NCI-H446 (cell line): ENCODE measurements at regions not wholly inside any gene's neighbourhood (a gene's known extent, or its start where the extent isn't known, plus 50 kb on each side); places are given as distances from the start of the nearest gene placed in this dataset.

Source experiments
- DNase-seq, 2 experiments: peaks; one replicate each; lab custom pipeline; 2025; lab: John Stamatoyannopoulos, UW

DNA sequence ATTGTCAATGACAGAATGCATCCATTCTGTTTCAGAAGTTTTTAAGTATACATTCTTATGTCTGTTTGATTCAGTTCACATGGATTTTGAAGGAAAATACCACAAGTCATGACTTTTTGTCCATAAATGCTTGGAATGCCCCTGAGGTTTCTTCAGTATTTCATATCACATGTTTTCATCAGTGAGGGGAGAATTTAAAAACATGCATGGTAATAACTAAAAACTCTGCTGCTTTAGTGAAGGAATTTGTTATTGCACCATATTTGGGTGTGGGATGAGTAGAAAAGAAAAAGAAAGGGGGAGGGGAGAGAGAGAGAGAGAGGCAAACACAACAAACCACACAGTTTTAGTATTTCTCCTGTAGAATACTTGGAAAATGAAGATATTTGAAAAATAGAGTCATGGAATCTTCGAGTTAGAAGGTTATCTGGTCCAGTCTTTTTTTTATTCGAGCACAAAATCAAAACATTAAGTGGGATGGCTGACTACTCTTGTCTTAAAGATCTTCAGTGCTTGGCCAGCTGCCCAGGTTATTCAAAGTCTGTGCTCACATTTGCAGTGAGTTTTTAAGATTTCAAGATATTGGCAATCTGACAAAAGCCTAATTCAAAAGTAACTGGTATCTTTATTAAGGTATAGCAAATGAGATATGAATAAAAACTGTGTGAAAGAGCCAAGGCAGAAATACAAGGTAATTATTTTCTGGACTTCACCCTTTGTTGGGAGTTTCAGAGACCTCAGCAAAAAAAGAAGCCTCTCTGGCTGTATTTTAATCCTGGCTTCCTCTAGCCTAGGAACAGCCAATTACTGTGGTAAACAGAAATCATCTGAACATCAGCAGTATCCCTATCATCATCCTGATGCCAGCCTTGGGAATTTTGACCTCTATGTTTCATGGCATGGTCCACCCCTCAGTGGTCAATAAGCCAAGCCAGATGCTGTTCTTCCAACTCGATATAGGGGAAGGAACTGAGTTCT, 687.9 kb upstream of the CITED2 start:
- peak in 1 of 2 experiments; percentile 46 for DNase-seq

DNA sequence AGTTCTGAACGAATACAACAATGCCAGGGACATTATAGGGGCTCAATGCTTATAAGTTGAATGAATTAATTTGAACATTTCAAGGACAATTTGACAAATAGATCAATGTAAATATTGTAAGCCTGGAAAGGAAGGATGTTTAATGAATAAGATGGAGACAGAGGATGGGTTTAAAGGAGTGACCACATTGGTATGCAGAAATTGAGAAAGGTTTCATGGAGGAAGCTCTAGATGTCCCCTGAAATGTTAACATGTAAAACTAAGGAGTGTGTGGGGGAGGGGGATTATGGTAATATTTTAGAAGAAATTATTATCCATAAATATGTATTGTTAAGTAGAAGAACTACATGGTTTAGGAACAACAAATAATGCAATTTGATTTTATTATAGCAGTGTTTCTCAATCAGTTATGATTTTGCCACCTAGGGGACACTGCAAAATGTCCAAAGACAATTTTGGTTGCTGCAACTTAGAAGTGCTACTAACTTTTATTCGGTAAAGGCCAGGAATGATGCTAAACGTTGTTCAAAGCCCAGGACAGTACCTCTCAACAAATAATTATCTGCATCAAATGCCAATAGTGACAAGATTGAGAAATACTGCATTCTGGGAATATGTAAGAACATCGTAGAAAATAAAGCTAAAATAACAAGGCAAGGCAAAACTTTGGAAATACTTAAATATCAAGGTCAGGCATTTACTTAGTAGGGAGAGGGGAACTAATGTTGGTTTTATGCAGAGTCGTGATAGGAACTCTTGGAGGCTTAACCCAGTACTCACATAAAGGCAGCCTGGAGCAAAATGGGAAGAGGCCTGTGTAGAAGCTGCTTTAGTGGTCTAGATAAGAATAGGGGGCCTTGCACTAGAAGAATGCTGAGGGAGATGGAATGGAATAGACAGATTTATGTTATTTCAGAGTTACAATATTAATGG, 686.9 kb upstream of the CITED2 start:
- DNase-seq: no peak

DNA sequence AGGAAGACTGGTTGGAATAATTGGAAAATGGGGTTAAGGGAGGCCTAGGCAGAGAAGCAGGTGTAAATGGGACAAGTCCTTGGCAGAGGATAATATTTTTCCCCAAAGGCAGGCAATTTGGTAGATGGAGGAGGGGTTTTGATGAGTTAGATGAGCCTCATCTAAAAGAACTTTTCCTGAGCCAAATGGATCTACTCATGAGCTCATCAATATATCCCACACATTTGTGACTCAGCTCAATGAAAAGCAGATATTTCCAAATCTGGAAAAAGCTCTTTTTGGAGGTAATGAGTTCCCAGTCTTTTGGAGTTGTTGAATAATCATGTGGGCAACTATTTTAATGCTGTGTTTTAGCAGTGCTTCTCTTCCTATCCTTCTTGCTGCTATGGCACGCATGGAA, 685.5 kb upstream of the CITED2 start:
- DNase-seq: no peak

DNA sequence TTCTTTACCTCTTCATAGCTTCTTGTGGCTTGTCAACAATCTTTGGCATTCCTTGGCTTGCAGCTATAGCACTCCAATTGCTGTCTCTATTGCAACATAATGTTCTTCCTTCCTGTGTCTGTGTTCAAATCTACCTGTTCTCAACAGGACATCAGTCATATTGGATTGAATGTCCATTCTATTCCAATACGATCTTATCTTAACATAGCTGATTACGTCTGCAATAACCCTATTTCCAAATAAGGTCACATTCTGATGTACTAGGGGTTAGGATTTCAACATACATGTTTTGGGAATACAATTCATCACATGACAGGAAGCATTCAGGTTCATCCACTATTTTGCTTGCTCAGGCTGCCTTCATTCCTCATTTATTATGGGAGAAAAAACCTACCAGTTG, 684.4 kb upstream of the CITED2 start:
- no peak for DNase-seq

DNA sequence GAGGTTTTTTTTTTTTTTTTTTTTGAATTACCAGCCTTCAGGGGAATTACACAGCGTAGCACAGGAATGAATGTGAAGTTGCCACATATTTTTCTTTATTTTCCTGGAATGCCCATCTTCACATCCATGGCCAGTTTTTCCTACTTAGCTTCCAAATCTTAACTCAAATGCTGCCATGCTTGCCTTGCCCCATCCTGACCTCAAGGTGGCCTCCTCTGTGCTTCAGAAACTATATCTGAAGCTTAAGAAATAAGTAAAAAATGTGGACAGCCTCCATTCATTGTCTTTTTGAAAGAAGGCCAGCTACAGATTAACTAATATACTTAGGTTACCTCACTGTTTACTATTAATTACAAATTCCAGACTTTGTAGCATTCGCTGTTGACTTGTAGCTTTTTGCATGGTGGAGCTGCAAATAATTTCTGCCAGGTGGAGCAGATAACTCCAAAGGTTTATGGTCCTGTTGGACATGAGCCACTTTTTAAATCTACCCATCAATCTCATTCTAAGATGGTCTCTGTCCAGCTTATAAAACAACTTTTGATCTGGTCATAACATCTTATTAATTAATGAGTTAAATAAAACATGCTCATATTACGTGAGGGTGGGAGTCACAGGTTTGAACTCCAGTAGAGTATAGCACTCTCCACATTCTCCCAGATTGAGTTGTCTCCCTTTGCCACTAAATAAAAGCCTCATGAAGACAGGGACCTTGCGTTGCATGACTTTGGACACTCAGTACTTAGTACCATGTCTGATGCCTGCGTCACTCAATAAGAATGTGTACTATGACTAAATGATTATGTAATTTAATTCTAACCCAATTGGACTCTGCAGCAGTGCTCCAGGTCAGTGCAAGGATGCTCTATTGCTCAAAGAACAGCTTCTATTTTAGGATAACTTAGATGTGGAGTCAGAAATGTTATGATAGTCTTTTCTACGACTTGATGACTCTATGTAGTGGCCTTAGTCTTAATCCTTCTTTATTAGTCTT, 678.6 kb upstream of the CITED2 start:
- peak in 1 of 2 experiments; percentile 41 for DNase-seq

DNA sequence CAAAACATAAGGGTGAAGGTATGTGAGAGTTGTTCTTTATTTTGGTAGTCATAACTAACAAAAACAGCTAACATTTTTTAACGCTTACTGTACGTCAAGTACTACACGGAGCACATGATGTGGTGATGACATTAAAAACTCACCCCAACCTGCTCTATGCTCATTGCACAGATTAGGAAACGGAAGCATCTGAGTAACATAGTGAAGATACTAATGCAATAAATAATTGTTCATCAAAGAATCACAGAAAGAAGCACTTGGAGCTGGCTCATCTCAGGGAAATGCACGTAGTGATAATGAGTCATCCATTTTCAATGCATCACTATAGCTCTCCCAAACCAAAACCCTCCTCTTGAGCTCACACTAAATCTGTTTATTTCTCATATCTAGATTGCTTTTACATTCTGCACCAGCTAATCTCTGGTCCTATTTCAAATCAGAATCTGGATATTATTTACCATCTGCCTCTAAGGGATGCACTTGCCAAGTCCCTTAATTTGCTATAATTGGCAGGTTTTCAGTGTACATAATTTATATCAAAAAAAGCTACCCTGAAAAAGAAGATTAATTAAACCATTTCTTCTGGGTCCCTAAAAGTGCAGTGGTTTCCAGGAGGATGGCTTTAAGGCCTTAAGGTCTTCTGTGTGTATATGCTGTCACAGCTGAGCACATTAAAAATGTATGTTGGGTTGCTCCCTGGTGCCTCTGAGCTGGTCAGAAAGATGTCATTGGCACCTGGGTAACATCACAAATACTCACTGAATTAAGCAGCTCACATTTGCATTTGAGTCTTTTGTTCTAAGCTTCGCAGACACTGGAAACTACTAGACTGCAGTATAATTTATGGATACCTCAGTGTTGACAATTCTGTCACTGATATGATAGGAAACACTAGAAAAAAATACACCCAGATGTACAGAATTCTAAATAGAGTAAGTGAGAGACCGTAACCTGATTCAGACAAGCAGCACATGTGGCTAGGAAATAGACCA, 677.4 kb upstream of the CITED2 start:
- DNase-seq: peak in 1 of 2 experiments; percentile 55

DNA sequence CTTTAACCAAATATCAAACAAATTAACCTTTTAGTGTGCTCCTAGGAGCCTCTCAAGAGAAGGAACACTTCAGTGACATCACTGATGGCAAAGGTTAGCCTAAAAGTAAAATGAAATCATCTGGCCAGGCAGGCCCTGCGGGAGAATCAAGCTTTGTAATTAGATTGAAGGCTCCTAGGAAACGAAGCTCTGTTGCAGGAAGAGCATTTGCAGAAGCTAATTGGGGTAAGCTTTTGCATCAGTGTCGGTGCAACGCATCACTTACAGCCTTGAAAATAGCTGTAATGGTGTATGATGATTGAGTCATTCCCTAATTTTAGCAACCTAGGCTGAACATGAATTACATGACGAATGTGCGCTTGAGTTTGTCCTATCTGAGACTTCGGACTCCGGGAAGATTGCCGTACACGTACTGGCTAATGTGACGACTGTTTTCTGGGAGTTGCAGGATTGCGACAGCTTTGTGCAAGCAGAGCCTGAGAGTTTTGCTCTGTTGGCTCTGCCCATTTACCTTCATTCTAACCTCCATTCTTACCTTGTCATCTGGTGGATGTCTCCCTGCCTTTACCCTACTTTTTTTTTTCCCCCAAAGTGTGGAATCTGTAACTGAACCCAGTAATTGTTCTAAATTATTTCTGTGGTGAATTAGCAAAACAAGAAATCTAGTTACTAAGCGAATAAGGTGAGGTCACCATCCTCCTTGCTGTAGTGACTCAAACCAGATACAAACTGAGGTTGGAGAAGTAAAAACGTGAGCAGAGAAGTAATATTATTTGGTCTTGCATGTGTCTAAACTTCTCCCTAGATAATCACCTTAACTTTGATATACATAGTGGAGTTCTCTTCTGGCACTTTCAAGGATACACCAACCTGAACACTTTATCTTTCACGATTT, 675.9 kb upstream of the CITED2 start:
- DNase-seq: no peak

DNA sequence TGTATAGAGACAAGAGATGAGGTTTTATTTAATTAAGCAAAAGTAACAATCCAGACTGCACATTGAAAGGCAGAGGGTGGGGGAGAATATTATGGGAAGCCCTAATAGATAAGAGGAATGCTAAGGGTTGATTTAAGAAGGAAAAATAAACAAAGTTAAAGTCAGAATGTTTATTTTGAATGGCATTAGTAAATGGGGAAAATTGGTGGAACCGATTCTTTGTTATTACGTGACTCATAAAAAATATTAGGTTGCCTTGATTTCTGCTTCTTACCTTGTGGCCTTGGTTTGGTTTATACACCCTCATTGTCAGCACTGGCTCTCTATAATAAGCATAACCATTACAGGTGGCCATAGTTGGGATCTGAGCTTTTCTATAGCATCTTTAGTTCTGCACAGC, 674.8 kb upstream of the CITED2 start:
- no peak for DNase-seq

DNA sequence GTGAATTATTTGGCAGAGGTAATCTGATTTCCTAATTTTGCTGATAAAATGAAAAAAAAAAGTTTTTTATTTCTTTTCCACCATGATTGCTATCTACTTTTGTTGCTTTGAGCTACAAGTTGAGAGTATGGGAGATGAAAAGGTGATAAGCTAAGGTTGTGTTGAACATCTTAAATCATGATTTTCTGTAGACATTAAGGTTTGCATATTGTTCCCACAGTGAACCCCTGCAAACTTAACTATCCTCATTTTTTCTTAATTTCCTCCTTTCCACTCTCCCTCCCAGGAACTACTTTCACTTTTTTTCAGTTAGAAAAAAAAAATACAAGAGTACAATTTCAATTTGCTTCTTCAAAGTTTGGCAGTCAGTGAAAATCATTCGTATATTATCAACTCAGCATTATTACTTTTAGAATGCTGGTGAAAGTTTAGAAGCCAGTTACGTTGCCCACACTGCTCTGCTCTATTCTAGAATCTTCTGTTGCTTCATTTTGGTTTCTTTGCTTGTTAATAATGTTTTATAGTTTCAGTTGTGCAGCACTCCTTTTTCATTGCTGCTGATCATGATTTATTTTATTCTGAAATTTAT, 673.8 kb upstream of the CITED2 start:
- DNase-seq: no peak

DNA sequence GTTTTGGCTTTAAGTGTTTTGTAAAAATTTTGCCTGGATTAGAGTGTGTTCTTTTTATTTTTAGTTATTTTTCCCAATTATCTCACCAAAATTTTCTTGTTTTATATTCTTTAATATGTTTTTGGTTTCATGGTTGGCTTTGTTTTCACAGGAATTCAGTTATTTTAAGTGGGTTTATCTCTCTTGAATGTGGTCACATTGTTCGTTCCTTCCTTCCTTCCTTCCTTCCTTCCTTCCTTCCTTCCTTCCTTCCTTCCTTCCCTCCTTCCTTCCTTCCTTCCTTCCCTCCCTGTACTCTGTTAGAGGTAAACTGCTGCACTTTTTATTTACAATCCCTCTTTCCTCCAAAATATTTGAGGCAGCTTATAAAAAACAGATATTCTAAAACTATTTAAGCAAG, 672.9 kb upstream of the CITED2 start:
- no peak for DNase-seq

DNA sequence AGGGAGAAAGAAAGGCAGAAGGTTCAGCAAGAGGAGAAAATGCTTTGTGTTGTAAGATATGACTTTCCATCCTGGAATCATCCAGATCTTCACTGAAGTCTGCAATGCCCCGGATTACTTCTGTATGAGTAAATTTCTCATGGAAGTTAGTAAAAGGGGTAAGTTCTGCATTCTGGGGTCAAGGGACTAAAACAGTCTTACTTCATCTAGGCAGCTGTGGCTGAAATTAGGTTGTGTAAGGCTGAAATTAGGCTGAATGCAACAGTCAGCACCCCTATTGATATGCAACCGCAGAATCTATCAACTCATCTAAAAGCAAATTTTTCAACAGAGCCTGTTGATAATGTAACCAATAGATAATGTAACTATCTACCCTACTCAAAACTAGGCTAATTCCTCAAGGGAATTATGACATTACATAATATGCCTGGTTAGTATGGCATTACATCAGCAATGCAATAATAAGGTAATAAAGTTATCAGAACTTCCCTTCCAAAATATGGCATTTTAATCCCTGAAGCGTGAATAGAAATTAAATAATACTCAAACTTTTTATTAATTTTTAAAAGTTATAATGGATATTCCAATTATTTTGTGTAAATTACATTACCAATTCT, 671.7 kb upstream of the CITED2 start:
- no peak for DNase-seq

DNA sequence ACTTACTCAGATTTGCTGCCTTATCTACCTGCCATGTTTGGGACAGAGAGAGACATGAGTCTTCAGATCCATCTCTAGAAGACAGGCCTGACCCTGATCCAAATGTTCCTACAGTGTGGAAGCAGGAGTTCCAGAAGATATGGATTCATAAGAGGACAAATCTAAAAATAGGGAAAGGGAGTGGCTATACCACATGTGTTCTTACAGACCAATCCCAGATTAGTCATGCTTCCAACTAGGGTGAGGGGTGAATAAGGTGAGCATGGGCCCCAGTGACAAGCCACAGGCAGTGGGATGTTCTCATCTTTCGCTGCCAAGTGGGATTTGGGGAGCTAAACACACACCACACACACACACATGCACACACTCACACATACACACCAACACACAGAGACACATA, 670.7 kb upstream of the CITED2 start:
- DNase-seq: no peak

DNA sequence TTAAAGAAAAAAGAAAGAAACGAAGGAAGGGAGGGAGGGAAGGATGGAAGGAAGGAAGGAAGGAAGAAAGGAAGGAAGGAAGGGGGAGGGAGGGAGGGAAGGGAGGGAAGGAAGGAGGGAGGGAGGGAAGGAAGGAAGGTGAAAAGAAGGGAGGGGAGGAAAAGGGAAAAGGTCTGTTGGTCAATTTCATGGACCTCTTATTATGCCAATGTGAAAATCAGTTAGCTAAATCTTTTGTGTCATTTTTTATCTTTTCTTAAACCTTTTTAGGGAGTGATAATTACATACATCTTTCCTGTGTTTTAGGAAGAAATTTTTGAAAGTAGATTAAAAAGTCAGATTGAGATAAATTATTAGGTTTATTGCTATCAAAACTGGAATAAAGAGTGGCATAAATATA, 670.2 kb upstream of the CITED2 start:
- DNase-seq: no peak

DNA sequence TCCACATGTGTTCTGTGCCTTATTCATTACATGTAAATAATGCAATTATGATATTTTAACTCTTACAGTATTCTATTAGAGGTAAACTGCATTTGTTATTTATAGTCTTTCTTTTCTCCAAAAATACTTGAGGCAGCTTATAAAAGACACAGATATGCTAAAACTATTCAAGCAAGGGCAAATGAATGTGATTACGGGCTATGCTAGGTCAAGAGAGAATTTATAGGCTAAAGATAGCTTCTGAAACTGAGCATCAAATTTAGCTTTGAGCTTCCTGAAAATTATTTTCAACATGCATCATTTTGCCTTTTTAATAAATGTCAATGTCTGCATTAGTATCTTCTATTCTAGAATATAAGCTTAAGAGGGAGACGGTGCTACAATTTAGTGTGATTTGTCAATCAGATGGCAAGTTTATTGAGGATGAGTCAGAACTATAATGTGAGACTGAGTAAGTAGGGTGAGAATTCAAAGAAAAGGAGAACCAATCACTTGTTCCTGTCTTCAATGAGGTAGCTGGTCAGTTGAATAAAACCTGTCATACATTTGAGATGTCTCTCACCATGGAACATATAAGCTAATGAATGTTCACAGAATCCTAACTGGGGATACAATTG, 669.4 kb upstream of the CITED2 start:
- DNase-seq: no peak

DNA sequence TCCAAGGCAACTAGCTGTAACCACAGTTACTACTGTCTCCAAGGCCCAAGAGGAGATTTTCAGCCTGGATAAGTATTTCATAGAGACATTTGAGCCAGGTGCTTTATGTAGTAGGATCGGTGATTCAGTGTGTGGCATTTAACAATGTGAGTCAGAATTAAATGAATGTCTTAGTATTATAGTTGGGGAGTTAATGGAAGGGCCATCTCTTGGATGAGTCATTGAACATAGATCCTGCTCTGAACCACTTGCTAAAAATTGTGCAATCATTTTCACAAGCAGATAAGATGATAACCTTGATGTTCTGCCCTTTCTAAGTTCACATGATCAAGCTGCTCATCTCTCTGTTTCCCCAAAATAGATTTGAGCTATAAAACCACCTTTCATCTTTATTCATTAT, 668.9 kb upstream of the CITED2 start:
- no peak for DNase-seq

DNA sequence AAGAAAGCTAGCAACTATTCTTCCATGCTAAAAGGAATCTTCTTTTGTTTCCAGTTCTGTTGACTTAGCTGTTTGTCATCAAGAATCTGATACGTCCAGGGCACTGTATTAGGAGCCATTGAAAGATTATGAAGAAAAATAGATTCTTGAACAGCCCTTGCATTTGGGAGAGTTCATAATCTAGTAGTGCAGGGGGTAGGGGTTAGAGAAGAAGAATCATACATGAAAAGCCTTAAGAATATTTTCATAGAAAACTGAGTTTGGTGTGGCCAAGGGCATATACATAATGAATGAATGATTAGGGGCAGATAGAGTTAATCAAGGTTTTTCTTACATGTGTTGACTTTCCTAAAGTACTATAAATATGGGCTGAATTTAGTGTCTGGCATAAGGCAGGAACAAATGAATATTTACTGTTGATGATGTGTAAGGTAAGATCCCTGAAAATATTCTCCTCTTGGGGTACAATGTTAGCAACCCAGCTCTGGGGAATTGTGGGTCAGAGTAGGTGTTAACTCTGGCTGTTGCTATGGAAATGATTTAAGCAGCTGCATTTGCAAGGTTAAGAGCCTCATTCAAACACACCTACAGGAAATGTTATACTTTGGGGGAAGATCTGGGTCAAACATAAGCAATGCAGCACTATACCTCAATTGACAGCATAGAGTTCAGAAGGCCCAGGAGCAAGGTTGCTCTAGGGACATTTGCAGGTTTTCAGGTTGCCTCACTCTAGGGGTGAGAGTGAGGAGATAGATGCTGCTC, 667.3 kb upstream of the CITED2 start:
- no peak for DNase-seq

DNA sequence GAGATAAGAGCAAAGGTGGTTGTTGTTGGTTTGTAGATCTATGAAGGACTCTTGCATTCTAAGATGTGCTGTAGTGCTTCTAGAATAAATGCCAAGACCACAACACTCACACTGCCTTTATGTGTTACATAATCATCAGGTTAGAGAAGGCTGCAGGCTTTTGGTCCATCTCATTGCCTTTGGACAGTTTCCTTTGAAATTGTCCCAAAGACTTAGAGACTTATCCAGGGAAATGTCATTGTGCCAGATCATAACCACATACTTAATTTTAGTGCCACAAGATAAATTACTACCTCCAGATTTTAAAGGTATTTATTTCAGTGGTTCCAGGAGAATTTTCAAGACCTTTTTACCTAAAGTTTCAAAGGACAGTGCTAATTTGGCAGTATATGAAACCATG, 666.6 kb upstream of the CITED2 start:
- DNase-seq: no peak
